Retina (tissue), 1 donor: ENCODE measurements at regions not wholly inside any gene's neighbourhood (a gene's known extent, or its start where the extent isn't known, plus 50 kb on each side); places are given as distances from the start of the nearest gene placed in this dataset.
"Not testable (repeated sequence)": the region's sequence is repeated elsewhere in the genome, so short reads cannot be mapped to it uniquely, and the experiment has no call there.

ENCODE experiments used
- DNase-seq: peaks from one replicate; pipeline ENCODE4 v3.0.0-alpha.2; 2016

DNA sequence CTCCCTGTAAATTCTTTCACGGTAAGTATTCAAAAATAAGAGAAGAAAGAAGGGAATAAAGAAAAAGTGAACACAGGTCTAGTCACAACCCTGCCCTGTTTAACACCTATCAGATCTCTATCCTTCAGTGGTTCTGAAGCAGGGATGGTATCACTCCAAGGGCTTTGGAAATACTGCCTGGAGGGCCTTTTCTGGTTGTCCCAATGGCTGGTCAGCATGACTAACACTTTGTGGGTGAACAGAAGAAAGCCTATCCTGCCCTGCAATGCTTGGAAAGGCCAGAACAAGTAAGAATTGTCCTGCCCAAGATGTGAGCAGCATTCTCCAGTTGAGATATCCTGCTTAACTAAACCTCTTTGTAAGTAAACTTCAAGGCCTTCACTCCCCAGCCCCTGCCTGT lies 124.9 kb downstream of the TMEM167A start:
- DNase-seq = no peak

DNA sequence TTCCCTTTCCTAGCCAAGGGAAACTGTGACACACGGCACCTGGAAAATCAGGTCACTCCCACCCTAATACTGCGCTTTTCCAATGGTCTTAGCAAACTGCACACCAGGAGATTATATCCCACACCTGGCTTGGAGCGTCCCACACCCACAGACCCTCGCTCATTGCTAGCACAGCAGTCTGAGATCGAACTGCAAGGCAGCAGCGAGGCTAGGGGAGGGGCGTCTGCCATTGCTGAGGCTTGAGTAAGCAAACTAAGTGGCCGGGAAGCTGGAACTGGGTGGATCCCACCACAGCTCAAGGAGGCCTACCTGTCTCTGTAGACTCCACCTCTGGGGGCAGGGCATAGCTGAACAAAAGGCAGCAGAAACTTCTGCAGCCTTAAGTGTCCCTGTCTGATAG lies 132.9 kb downstream of the TMEM167A start:
- DNase-seq = not testable (repeated sequence)

DNA sequence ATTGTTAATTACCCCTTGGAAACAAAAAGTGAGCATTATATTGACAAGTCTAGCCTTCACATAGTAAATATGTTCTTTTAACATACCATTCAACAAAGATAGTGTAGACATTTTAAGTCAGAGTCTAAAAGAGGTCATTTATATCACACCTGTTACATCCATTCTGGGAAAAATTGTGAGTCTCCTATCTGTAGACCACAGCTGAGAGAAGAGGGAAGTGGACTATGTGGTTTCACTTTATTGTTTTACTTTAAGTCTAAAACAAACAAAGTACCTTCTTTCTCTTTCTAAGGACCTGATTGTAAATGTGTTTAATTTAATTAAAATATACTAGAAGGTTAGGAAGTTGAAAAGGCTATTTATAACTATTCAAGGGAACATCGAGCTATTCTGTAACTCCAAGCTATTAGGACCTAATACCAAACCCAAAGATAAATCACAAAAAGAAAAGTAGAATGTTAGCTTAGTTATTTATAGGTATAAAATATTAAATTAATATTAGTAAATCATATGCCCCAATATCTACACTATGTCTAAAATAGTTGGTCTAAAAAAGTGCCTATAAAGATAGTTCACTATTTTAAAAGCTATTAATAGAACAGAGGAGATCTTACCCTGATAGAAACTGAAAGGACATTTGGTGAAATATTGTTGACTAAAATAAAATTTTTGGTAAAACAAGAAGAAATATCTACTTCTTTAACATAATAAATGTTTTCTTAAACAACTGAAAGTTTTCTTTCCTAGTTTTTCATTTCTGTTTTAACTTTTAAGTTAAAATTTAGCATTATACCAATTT lies 134.9 kb downstream of the TMEM167A start:
- DNase-seq = no peak

DNA sequence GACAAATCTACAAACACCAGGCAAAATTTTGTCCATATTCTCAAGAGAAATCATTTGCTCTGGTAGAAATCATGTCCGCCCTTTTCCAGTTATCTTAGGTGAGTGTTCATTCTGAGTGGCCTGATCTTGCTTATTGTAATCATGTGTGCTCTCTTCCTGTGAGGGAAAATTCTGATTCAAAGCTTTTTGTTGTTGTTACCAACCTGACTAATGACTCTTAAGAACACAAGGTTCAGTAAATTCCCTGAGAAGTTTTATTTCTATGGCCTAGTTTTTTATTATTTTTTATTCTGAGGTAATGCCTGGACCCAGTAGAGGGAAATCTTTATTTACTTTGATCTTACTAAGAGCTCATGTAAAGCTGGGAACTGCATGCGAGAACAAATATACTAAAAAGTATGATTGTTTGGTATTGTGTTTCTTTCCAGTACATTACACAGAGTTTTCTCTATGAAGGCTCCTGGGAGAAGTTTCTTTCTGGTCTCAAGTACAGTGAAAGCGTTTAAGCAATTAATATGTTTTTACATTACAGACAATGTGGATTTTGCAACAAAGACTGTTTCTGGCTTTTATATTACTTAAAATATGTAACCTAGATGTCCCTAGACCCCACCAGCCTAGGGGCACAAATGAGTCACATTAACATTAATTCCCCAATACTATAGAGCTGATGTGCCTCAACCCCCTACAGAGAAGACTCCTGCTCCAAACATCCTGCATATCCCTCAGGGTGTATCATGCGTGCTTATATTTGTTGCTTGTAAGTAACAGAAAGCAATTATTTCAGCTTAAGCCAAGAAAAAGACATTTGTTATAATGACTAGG lies 138.1 kb downstream of the TMEM167A start:
- no peak for DNase-seq

DNA sequence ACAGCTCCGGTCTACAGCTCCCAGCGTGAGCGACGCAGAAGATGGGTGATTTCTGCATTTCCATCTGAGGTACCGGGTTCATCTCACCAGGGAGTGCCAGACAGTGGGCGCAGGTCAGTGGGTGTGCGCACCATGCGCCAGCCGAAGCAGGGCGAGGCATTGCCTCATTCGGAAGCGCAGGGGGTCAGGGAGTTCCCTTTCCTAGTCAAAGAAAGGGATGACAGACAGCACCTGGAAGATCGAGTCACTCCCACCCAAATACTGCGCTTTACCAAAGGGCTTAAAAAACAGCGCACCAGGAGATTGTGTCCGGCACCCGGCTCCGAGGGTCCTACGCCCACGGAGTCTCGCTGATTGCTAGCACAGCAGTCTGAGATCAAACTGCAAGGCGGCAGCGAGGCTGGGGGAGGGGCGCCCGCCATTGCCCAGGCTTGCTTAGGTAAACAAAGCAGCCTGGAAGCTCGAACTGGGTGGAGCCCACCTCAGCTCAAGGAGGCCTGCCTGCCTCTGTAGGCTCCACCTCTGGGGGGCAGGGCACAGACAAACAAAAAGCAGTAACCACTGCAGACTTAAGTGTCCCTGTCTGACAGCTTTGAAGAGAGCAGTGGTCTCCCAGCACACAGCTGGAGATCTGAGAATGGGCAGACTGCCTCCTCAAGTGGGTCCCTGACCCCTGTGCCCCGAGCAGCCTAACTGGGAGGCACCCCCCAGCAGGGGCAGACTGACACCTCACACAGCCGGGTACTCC lies 144.5 kb downstream of the TMEM167A start:
- DNase-seq = not testable (repeated sequence)

DNA sequence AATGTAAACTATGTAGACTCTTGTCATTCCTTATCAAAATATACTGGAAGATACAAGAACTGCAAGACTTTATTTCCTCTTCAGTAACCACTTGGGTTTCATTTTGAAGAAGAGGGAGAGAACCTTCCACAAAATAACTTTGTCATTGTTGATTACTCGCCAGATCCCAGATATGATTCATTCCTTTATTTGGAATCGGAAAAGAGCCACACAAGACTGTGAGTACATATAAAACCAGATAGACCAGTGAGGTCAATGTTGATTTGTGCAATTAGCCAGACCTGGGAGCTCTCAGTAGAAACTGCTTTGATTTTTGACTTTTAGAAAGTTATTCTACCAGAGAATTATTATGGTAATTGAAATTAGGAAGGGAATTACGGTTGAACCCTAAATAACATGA lies 146.1 kb downstream of the TMEM167A start:
- no peak for DNase-seq

DNA sequence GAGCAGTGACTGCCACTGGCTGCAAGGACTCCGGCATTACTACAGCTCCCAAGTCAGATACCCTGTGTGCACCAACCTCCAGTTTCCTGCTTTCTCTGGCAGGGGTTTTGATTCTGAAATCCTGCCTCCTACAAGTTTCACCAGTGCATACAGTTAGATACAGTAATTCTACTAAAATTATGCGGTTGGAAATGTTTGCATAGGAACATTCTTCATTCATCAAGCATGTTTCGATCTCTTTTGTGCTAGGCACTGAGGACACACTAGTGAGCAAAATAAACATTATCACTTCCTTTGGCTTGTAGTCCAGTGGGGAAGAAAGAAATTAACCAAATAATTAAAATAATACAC lies 152.2 kb downstream of the TMEM167A start:
- no peak for DNase-seq

DNA sequence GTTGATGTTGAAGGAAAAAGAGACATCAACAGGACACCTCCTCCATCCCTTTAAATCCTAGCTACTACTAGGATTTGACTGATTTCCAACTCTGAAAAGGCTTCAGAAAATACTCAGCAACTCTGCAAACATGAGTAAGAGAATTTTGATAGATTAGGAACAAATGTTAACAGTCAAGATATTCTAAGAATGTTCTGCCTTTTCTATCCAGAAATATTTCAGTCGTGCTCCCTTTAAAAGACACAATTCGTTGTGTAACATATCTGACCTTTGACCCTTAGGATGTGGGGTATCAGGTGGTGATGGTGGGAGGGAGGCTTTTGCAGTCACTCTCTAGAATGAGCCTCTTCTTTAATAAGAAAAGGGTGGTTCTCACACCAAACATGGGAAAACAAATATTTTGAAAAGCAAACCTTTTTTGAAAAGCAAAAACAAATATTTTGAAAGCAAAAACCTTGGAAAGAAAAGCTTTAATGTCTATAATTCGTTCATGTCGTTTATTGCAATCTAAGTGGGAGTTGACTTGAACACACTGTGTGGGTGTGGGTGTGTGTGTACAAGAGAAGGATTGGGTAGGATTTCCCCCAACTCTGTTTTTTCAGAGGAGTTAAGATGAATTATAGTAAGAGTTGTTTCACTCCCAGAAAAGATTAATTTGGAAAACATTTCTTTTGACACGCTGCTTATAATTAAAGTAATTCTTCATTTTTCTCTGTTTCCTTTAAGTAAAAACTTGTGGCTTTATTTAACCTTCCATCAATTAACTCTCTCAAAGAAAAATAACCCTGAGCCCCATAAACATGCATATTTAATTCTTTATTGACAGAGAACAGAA lies 152.8 kb downstream of the TMEM167A start:
- DNase-seq = no peak

DNA sequence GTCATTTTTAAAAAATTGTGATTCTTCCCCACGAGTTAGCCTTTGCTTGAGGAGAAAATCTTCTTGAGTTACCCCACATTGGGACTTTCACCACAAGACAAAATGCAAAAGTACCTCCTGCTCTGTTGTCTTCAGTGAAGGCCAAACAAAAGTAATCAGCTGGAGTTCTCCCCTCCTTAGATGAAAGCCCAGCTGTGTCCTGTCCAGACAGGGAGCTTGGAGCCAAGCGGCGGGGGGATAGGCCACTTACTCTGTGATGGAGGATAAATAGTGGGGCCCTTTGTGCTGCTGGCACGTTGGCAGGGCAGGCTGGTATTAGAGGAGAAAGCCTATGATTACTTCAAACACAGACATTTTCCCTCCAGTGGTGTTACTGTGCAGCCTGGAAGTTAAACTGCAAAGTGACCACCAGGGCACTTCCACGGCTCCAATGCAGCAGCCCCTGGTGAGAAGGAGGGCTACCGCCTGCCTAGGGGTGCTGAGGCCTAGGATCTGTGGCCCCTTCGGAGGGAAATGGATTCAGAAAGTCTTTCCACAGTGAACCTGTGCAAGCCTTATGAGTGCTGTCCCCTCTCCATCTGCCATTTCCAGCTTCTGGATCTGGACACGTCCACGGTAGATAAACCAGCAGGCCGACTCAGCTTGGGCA lies 155.0 kb downstream of the TMEM167A start:
- no peak for DNase-seq

DNA sequence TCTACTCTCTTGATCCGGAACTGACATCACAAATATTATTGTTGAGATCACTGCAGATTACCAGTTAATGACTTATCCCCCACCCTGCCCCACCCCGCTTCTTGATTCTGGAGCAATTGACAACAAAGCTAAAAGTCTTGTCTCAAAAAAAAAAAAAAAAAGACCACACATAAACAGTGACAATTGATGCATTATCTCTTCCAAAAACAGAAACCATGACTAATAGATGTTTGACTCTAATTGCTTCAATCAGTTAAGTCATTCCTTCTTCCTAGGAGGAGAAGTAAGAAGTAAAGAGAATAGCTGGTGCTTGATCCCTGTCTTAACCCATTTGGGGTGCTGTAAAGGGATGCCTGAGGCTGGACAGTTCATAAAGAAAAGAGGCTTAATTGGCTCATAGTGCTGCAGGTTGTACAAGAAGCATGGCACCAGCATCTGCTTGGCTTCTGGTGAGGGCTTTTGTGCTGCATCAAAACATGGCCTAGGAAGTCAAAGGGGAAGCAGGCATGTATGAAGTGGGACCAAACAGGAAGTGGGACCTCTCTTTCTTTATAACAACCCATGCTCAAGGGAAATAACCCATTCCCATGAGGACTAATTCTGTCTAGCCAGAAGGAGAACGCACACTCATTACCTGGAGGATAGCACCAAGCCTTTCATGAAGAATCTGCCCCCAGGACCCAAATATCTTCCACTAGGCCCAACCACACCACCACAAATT lies 158.7 kb downstream of the TMEM167A start:
- DNase-seq = no peak

DNA sequence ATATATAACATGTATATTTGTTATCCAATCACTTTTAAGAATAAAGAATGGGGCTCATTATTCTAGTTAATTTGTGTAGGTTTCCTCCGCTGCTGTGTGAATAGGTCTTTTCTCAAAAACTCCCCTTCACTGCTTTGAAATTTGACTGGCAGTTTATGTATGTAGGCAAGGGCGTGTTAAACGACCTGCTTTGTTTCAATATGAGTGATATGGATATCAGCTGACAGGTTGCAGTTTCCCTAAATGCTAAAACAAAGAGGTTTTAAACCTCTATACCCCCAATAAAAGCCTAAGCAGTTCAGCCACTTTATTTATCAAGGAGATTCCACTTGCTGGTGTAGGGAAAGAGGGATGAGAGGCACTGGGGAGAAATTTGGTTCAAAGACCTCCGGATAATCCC lies 159.6 kb downstream of the TMEM167A start:
- no peak for DNase-seq

DNA sequence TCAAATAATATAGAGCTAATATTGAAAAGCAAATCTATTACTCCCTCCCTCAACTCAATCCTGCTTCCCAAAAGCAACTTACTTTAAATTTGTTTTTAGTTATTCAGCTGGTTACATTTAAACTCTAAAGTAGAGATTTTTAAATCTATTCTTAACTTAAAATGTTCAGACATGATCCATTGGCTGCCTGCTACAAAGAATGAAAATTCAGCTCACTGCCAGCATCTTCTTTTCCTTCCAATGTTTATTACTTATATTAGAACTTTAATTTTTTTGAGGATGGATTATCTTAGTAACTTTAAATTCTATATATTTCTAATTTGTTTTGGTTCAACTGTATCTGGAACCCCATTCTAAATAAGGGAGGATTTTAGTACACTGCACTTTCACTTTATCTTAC lies 163.2 kb downstream of the TMEM167A start:
- no peak for DNase-seq

DNA sequence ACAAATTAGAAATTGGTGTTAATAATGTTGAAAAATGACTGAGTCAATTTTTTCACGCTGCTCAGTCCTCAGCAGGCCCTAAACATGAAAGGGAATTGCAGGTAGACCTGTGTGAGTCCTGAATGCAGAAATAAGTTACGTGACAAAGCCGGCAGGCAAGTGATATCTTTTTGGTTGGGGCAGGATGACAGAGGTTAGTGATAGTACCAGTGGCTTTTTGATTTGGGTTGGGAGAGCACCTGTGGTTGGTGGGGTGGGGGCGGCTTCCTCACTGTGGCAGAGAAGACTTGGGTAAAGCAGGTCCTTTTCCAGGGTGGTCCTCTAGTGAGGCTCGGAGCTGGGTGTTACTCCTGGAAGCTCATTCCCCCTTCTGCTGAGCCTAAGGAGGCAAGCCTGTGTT lies 164.7 kb downstream of the TMEM167A start:
- DNase-seq = no peak

DNA sequence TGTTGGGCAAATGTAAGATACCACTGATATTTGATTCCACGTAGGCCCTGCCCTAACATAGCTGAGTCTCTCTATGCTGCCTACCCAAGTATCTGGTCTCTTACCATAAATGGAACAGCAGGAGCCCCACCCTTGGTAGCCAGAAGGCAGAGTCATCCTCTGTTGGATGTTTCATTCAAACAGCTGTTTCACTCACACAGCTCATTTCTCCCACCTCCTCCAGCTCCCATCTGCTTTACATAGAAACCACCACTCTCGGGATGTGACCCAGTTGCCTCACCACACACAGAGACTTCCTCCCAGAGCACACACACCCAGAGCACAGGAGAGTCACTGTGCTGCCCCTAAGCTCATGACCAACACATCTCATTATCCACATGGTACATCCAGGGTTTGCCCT lies 165.3 kb downstream of the TMEM167A start:
- no peak for DNase-seq

DNA sequence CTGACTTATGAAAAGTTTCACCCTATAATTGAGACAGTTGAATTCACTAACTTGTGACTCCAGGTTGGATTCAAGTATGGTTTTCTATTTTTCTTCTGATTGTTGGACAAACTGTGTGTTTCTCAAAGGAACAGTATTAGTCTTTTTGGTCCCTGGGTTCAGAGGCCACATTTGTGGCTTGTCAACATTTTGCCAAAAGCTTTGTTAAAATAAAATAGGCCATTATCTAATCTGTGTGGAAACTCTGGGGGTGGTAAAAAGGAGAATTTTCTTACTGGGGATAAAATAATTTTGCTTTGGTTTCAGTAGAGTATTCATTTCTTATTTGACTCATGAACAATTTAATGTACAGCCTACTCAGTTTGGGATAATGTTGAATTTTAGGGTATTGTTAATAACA lies 166.3 kb downstream of the TMEM167A start:
- no peak for DNase-seq

DNA sequence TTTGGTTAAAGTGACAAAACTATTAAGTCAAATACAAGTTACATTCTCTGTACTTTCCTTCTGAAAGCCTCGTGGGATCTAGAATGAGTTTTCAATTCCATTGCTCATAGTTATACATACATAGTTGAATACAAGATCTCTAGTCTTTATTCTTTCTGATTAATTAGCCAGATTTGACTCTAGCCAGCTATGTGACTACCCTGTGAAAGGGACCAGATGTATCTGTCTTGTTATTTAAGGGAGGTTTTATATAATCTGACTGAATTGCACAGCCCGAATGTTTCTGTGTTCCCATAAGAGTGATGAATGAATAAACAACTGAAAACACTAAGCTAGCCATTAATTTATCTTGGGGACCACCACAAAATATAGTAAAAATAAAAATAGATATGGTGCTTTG lies 166.7 kb downstream of the TMEM167A start:
- no peak for DNase-seq

DNA sequence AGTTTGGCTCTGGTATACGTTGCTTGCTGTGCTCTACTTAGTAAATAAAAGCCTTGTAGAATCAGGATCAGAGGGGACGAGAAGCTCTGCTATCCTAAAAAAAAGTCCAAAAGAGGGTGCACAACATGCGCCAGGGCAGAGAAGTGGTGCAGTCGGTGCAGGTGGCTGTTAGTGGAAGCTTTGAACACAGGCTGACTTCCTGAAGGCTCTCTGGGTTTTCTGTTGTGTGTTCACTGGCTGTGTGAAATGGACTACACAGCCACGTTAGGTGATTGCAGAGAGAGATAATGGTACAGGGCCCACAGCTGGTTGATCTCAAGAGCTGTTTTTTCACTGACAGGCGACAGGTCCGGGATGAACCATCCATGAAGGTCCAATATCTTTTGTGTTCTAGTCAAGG lies 167.4 kb downstream of the TMEM167A start:
- no peak for DNase-seq

DNA sequence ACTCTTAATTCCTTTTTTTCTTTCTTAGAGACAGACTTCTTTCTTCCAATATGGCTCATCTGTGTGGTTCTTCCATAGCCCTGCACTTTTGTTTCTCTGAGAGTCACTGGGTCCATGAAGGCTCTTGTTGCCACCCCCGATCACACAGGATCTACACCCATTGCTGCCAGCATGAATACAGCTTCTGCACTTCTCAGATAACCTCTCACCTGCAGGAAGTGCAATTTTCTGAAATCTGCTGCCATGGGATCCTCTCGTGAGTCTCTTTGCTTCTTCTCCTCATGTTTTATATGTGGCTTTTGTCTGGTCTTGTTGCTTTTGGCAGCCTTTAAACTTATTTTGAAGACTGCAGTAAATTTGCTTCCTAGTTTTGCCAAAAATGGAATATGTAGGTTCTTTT lies 171.2 kb downstream of the TMEM167A start:
- no peak for DNase-seq

DNA sequence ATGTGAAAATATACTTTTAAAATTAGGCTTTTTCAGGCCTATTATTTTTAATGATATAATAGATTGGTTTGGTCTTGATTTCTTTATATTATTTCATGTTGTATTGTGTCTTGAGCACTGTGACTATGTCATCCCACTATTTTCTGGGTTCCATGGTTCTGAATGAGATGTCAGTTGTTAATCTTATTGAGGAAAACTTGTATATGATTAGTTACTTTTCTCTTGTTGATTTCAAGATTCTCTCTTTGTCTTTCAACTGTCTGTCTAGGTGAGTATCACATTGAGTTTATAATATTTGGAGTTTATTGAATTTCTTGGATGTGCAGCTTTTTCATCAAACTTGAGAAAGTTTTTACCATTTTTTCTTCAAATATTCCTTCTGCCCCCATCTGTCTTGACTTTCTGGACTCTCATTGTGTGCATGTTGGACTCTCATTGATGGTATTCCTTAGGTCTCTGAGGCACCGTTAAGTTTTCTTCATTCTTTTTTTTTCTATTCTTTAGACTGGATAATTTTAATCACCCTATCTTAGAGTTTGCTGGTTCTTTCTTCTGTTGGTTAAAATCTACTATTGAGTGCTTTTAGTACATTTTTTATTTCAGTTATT lies 175.8 kb downstream of the TMEM167A start:
- no peak for DNase-seq

DNA sequence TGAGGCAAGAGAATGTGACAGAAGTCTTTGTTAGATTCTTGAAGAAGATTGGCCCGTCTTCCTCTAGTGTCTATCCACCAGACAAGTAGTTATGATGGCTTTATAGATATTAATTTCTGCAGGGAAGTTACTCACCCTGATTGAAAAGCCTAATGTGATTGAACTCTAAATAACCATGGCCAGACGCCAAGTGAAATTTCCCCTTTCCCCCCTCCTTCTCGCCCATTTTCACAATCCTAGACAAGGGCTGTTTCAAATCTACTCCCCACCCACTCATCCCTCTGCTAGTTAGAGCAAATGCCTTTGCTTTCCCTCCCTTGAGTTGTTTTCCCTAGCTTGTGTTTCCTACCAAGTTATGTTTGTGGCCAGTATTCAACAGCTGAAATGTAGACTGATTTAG lies 182.5 kb downstream of the TMEM167A start:
- no peak for DNase-seq

DNA sequence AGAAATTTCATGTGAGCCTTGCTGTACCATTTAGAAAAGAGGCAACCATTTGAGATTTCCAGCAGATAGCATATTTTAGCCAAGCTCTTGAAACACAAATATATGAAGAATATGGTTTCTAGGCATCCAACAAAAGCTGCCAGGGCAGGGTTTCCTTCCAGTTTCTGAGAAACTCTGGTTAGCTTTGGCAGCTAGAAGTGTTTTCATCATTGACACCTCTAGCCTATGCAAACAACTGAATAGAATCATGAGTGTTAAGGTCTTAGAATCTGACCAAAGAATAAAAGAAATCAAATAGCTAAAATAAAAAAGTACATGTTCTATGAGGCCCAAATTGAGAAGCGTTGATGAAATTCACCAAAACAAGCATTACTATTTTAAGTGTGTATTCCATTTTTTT lies 188.1 kb downstream of the TMEM167A start:
- no peak for DNase-seq
